ENCODE measurements at regions not wholly inside any gene's neighbourhood (a gene's known extent, or its start where the extent isn't known, plus 50 kb on each side); places are given as distances from the start of the nearest gene placed in this dataset.

DNA sequence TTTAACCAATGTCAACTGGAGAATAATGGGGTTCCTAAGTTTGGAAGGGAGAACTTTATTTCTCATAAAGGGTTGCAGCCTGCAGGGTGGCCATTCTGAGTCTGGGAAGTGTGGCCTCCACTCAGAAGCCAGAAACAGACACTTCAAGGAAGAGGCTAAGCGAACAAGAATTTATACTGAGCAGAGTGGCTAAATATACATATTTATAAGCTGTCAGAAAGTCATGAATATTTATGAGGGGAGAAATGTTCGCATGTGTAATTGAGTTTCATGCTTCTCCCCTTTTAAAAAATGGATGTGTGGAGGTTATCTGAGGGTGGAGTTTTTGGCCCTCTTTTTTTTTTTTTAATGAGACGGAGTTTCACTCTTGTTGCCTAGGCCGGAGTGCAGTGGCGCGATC lies 78.1 kb upstream of the PLAC8 start:
- TF ChIP-seq JUND (IDR thresholded peaks at IDR 0.05; ENCODE audit: low read depth): no peak
- in situ Hi-C loops (cut with HindIII; ENCODE audit: low pct_unique_long_range_greater_than_20kb, low sequenced_read_pairs): no loop called here
- no peak for DNase-seq (ENCODE audit: low read depth in 1 of 2, low spot score in 1 of 2)

DNA sequence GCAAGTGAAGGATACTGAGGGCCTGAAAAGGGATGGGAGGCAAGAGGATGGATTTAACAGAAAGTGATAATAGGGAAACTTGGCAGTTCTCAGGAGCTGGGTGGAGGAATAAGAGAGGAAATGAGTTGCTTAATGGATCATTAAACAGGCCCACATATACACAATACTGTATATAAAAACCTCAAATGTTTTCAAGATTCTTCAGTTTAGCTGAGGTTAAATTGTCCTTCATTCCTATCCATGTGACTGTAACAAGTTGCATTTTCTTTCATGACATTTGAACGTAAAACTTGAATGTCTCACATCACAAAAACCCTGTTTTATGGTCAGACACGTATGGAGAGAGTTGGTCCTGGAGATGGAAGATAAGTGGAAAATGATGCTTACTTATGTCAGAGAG lies 76.5 kb upstream of the PLAC8 start:
- TF ChIP-seq JUND (IDR thresholded peaks at IDR 0.05; ENCODE audit: low read depth): no peak
- in situ Hi-C loops (cut with HindIII; ENCODE audit: low pct_unique_long_range_greater_than_20kb, low sequenced_read_pairs): no loop called here

DNA sequence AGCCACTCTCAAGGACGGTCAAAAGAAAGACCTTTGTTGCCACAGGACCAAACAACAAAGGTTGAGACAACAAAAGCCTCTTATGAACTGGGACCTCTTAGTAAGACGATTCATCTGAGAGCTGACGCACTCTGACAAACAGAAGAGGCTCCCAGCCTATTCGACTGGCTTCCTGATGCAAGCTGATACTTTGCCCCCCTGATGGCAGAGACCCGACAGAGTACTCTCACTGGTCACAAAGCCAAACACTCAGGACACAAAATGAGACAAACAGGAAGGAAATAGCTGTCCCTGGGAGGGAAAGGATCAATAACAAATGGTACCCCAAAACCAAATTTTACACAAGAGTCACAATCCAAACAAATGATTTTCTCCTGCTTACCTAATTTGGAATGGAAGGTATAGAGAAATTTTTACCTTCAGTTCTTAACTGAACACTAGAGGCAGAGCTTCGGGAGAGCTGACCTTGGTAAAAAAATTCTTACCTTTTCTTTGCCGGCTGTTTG lies 75.2 kb upstream of the PLAC8 start:
- DNase-seq (ENCODE audit: low read depth in 1 of 2, low spot score in 1 of 2): no peak
- no peak for TF ChIP-seq JUND (IDR thresholded peaks at IDR 0.05; ENCODE audit: low read depth)
- in situ Hi-C loops (cut with HindIII; ENCODE audit: low pct_unique_long_range_greater_than_20kb, low sequenced_read_pairs): no loop called here

More for the DNA sequence above, 76.5 kb upstream of the PLAC8 start:
- no peak for DNase-seq (ENCODE audit: low read depth in 1 of 2, low spot score in 1 of 2)

DNA sequence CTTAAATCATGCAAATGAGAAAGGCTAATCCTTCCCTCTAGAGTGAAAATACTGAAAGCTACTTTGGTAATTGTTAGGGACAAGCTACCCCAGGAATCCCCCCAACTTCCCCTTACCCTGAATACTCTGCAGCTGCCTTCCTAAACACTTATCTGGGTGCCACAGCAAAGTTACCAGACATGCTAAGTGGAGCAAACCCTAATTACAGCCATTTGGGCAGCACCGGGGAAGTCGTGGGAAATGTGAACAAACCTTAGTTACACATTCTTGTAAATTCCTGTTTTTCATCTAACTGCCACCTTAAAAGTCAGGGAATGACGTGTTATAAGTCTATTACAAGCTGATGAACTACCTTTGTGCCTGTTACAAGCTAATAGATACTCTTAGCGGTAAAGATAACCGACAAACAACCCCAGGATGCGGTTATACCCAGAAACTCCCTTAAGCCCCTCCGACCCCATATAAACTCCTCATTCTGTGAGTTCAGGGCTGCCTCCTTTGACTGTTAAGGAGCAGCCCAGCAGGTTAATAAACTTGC lies 66.0 kb upstream of the PLAC8 start:
- no peak for TF ChIP-seq JUND (IDR thresholded peaks at IDR 0.05; ENCODE audit: low read depth)
- in situ Hi-C loops (cut with HindIII; ENCODE audit: low pct_unique_long_range_greater_than_20kb, low sequenced_read_pairs): no loop called here
- DNase-seq (ENCODE audit: low read depth in 1 of 2, low spot score in 1 of 2): no peak

DNA sequence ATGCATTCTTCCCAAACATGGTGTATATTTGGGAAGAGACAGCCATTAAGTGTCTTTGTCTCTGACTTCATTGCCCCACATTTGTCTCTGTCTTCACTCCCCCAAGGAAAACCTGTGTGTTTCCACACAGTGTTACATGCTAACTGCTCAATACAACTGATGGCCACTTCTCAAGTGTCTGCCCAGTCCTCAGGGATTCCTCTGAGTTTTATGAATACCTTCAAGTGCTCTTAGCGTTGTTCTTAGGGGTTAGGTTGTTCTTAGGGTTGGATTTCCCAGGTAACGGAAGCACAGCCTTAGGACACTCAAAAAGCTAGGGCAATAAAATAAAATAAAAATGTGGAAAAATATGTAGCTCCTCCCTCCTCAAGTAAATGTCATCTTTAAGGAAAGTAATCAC lies 64.7 kb upstream of the PLAC8 start:
- in situ Hi-C loops (cut with HindIII; ENCODE audit: low pct_unique_long_range_greater_than_20kb, low sequenced_read_pairs): no loop called here
- TF ChIP-seq JUND (IDR thresholded peaks at IDR 0.05; ENCODE audit: low read depth): no peak
- no peak for DNase-seq (ENCODE audit: low read depth in 1 of 2, low spot score in 1 of 2)

DNA sequence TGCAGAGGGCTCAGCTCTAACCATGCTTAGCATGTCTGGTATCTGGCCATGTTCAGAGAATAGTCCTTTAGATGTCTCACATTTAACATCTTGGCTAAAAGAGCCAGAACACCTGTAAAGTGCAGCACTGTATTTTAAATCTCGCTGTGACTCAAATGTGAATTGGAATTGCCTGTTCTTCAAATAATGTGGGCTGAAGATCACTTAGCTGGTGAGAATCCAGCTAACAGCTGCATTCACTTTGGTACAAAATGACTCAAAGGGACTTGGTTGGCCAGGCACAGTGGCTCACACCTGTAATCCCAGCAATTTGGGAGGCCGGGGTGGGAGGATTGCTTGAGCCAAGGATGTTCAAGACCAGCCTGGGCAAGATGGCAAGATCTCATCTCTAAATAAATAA lies 63.5 kb upstream of the PLAC8 start:
- no peak for DNase-seq (ENCODE audit: low read depth in 1 of 2, low spot score in 1 of 2)
- TF ChIP-seq JUND (IDR thresholded peaks at IDR 0.05; ENCODE audit: low read depth): no peak
- in situ Hi-C loops (cut with HindIII; ENCODE audit: low pct_unique_long_range_greater_than_20kb, low sequenced_read_pairs): no loop called here

DNA sequence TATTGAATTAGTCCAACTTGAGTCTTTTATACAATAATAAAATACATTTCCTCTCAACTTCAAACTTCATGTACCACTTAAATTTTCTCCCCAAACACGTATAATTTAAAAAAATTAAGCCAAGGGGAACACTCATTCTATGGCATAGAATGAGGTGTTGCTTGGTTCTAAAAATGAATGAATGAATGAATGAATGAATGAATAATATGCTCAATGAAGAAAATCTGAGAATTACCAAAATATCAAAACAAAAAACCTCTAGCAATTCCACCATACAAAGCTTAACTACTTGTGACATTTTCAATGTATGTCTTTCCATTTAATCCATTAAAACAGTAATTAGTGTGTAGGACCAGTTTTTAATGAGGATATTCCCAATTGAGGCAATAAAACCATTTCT lies 62.7 kb upstream of the PLAC8 start:
- TF ChIP-seq JUND (IDR thresholded peaks at IDR 0.05; ENCODE audit: low read depth): no peak
- in situ Hi-C loops (cut with HindIII; ENCODE audit: low pct_unique_long_range_greater_than_20kb, low sequenced_read_pairs): no loop called here
- DNase-seq (ENCODE audit: low read depth in 1 of 2, low spot score in 1 of 2): no peak

DNA sequence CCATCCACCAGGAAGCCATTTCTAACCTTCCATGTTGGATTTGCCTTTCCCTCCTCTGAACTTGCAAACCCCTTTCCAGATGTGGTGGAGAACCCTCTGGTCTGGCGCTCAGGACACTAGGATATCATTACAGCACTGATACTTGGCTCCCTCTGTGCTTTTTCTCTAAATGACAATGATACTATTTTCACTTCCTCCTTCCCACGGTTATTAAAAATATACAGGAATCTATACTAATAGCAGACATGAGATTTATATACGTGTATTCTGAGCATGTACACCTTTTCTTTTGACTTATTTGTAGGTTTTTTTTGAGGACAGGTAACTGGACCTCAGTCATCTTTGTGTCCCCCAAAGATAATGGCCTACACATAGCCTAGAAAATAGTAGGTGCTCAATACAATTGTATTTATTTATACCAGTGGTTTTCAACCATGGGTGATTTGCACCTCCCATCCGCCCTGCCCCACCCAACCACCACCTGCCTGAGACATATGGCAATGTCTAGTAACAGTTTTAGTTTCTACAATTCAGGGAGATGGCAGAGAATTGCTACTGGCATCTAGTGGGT lies 60.4 kb upstream of the PLAC8 start:
- DNase-seq (ENCODE audit: low read depth in 1 of 2, low spot score in 1 of 2): no peak
- no peak for TF ChIP-seq JUND (IDR thresholded peaks at IDR 0.05; ENCODE audit: low read depth)
- in situ Hi-C loops (cut with HindIII; ENCODE audit: low pct_unique_long_range_greater_than_20kb, low sequenced_read_pairs): no loop called here

DNA sequence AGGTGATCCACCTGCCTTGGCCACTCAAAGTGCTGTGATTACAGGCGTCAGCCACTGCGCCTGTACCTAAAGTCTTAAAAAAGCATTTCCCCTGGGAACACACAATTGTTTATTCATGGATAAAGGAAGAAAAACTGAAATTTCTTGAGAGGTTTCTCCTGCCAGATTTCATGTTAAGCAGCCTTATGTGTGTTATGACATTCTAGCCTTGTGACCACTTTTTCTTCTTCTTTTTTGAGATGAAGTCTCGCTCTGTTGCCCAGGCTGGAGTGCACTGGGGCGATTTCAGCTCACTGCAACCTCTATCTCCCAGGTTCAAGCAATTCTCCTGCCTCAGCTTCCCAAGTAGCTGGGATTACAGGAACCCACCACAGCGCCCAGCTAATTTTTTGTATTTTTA lies 57.8 kb upstream of the PLAC8 start:
- TF ChIP-seq JUND (IDR thresholded peaks at IDR 0.05; ENCODE audit: low read depth): no peak
- in situ Hi-C loops (cut with HindIII; ENCODE audit: low pct_unique_long_range_greater_than_20kb, low sequenced_read_pairs): no loop called here
- no peak for DNase-seq (ENCODE audit: low read depth in 1 of 2, low spot score in 1 of 2)

DNA sequence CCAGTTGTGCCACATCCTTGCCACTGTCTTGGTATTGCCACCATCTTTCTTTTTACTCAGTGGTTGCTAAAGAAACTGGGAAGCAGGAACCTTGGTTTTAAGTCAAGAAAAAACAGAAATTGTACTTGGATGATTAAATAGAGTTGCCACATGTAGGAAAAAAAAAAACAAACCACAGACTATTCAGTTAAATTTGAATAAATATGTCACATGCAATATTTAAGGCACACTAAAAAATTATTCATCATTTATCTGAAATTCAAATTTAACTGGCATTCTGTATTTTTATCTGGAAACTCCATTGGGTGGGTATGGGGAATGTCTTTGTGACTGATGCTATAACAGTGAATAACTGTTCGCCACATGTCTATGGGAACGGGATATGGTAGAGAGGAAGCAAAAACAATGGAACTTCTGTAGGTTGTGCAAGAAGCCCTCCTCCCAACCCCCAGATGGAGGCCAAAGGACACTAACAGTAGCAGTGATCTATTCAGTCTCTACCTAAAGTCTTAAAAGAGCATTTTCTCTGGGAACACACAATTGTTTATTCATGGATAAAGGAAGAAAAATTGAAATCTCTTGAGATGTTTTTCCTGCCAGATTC lies 57.0 kb upstream of the PLAC8 start:
- TF ChIP-seq JUND (IDR thresholded peaks at IDR 0.05; ENCODE audit: low read depth): no peak
- no peak for DNase-seq (ENCODE audit: low read depth in 1 of 2, low spot score in 1 of 2)
- in situ Hi-C loops (cut with HindIII; ENCODE audit: low pct_unique_long_range_greater_than_20kb, low sequenced_read_pairs): no loop called here

DNA sequence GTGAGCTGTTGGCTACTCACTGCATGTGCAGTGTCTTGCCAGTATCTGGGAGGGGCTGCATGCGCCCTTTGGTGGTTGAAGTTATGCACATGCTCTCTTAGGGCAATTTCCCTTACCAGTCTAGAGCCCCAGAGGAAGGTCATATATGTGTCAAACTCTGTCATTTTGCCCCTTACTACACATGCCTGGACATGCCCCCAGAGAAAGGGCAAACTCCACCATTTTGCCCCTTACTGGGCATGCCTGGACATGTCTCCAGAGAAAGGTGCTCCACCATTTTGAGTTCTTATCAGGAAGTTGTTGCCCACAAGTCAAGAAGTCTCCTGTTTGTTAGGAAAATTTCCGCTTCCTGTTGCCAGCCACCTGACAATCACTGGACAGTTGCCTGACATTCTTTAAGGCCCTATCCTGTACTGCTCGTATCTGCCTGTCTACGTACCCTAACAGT lies 56.4 kb upstream of the PLAC8 start:
- no peak for TF ChIP-seq JUND (IDR thresholded peaks at IDR 0.05; ENCODE audit: low read depth)
- DNase-seq (ENCODE audit: low read depth in 1 of 2, low spot score in 1 of 2): no peak
- in situ Hi-C loops (cut with HindIII; ENCODE audit: low pct_unique_long_range_greater_than_20kb, low sequenced_read_pairs): no loop called here

Data from T47D (cell line).